HG02938 (cell line): ENCODE measurements at regions not wholly inside any gene's neighbourhood (a gene's known extent, or its start where the extent isn't known, plus 50 kb on each side); places are given as distances from the start of the nearest gene placed in this dataset.
"Not testable (repeated sequence)": the region's sequence is repeated elsewhere in the genome, so short reads cannot be mapped to it uniquely, and the experiment has no call there.

Source experiments
- ATAC-seq: cut with Tn5 transposase; IDR thresholded peaks from one replicate; pipeline ENCODE4 v1.9.1; 2021; ENCODE audit warnings: mild to moderate bottlenecking, moderate library complexity; ENCODE audit not compliant: unreplicated experiment

GRCh38 chr1:94675373-94675772 lies 133.8 kb upstream of the F3 start:
- no peak for ATAC-seq

GRCh38 chr1:94674876-94675275 lies 133.3 kb upstream of the F3 start:
- no peak for ATAC-seq

- no peak for ATAC-seq
Measured at GRCh38 chr1:94672934-94673333, 131.4 kb upstream of the F3 start.

DNA sequence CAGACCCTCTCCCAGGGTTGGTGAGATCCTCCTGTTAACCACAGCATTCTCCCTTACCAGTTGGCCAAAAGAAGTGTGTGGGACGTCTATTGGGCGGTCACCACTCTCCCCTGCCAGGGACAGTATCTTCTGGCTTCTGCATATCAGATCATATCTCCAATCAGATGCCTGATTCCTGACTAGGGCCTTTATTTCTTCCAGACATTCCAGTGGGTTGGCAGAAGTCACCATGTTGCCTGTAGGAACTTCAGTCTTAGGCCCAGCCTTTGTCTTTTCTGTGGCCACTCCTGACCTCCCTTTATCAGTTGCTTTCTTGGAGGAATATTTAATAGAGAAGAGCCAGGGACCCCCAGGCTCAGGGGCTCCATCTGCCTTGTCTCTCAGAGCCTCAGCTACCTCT lies 130.4 kb upstream of the F3 start:
- no peak for ATAC-seq

- no peak for ATAC-seq
Measured at GRCh38 chr1:94670273-94670672, 128.7 kb upstream of the F3 start.

- ATAC-seq: no peak
Measured at GRCh38 chr1:94669198-94669597, 127.6 kb upstream of the F3 start.

DNA sequence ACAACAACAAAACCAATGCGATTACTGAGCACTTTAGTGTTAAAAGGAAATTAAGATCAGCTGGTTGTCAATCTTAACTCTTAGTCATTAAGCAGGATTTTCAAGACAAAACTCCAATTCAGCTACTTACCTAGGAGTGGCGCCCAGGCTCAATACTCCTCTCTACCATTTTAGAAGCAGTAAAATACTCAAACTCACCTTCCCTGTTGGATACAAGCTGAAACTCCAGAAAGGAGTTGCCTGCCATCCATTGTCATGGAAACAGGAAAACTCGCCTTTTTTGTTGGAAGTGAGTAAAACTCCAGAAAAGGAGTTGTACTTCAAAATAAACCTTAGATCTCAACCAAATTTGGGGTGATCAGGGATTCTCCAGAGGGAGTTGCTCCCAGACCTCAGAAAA lies 127.0 kb upstream of the F3 start:
- ATAC-seq: no peak

- no peak for ATAC-seq
Measured at GRCh38 chr1:94667818-94668217, 126.3 kb upstream of the F3 start.

DNA sequence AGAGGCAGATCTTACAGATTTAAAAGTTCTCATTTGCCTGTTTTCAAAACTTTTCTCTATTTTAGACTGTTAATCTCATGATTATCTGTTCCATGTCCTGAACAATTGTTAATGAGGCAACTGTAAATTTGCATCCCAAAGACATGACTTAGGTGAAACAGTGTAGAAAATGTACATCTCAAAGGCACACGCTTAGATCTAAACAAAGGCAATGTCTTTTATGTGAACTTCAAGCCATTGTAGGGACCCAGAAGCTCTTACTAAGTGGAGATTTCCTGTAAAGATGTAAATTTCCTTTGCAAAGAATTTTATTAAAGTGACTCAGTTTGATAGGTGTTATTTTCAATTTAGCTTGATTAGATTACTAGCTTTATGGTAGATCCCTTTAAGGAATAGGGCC lies 125.2 kb upstream of the F3 start:
- ATAC-seq: no peak

- no peak for ATAC-seq
Measured at GRCh38 chr1:94661431-94661932, 119.9 kb upstream of the F3 start.

- ATAC-seq: no peak
Measured at GRCh38 chr1:94660994-94661393, 119.4 kb upstream of the F3 start.

GRCh38 chr1:94660258-94660657 lies 118.7 kb upstream of the F3 start:
- no peak for ATAC-seq

DNA sequence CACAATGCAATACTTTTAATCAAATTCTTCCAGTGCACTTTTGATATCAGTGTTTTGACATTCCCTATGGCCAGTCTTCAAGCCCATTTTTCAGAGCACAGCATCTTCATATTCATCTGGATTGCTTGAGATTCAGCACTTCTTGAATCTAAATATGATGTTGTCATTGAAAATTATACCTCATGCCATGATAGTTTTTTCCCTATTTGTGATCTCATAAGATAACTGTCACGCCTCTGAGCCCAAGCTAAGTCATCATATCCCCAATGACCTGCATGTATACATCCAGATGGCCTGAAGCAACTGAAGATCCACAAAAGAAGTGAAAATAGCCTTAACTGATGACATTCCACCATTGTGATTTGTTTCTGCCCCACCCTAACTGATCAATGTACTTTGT lies 117.6 kb upstream of the F3 start:
- not testable (repeated sequence) for ATAC-seq

- ATAC-seq: no peak
Measured at GRCh38 chr1:94658221-94658620, 116.7 kb upstream of the F3 start.

- not testable (repeated sequence) for ATAC-seq
Measured at GRCh38 chr1:94657776-94658175, 116.2 kb upstream of the F3 start.

GRCh38 chr1:94656967-94657366 lies 115.4 kb upstream of the F3 start:
- ATAC-seq: no peak

- no peak for ATAC-seq
Measured at GRCh38 chr1:94654919-94655318, 113.4 kb upstream of the F3 start.

DNA sequence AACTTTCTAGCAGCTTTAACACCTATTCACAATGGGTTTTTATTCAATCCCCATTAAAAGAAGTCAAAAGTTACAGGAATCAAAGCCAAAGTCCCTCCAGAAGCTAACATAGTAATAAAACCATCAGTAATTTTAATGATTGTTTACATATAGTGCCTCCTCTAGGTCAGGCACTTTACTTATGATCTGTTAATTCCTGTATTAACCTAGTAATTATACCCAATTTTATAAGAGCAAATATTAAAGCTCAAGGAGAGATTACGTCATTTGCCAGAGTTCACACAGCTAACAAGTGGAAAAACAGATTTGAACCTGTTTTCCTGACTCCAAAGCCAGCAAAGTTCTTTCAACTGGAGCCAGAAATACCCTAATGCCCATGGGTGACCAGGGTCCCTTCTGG lies 112.9 kb upstream of the F3 start:
- no peak for ATAC-seq

DNA sequence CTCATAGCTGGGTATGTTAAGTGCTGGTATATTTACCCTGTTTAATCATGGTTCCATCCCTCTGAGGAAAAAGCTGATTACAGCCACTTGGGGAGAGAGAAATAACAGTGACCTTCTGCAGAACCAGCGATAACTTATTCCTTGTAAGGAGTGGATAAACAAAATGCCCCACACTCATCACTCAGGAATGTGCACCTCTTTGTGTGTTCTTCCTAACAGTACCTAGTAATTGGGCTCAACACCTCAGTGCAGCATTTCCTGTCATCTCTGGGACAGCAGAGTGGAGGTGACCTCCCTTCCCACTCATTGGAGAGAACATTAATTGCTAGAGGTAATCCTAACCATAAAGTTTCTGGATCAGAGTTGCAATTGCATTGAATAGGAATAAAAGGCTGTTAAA lies 112.5 kb upstream of the F3 start:
- no peak for ATAC-seq

- ATAC-seq: no peak
Measured at GRCh38 chr1:94653454-94653853, 111.9 kb upstream of the F3 start.

- no peak for ATAC-seq
Measured at GRCh38 chr1:94651076-94651475, 109.5 kb upstream of the F3 start.

DNA sequence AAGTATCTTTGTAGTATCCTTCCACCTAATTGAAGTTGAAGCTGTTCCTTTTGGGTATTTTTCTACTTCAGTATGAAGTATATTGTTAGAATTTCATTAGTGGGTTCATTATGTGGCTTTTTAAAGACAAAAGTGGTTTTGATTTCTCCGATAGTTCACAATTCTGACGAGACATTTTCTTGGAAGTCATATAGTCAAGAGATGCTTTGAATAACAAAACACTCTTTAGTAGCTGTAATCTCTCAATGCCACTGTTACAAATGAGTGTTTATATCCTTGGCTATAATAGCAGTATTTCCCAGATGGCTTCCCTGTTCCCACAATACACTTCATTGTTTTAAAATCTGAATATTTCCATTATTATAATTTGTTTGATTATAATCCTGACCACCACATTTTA lies 108.7 kb upstream of the F3 start:
- ATAC-seq: no peak

DNA sequence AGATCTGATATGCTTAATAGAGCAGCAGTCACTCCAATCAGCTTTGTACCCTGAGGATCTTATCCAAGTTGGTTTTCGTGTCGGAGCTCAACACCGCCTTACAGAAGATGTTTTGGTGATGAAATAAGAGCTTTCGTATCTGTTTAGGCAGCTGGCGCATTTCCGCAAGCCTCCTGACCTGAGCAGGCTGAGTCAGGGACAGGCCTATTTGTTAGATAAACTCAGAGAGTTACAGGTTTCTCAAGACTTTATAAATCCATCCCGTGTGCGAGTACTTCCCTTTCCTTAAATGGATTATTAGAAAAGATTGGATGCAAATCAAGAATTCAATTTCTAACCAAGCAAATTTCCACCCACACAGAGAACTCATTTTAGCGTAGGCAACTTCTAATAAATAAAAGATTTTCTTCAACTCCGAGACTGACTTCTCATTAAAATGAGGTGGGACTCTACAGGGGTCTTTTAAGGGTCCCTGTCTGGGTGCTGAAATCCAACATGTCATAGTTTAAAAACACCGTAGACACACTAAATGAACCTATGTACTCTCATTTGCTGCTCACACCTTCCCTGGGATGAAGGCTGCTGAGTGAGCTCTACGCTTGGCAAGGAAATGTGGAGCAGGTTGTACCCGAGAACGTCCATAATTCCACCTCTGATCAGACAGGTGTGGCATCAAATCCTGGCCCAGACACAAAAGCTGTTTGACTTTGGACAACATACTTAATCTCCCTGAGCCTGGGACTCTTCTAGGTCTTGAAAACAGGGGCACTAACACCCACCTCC lies 106.9 kb upstream of the F3 start:
- ATAC-seq: no peak
